ENCODE measurements at regions not wholly inside any gene's neighbourhood (a gene's known extent, or its start where the extent isn't known, plus 50 kb on each side); places are given as distances from the start of the nearest gene placed in this dataset.

GRCh38 chr2:58917596-58917995, 676.5 kb upstream of the FANCL start:
- DNase-seq = no peak

- no peak for DNase-seq
These were observed 674.9 kb upstream of the FANCL start for GRCh38 chr2:58916063-58916462.

GRCh38 chr2:58914733-58915505, 673.8 kb upstream of the FANCL start:
- DNase-seq = no peak

GRCh38 chr2:58913082-58913726, 672.1 kb upstream of the FANCL start:
- DNase-seq = no peak

DNA sequence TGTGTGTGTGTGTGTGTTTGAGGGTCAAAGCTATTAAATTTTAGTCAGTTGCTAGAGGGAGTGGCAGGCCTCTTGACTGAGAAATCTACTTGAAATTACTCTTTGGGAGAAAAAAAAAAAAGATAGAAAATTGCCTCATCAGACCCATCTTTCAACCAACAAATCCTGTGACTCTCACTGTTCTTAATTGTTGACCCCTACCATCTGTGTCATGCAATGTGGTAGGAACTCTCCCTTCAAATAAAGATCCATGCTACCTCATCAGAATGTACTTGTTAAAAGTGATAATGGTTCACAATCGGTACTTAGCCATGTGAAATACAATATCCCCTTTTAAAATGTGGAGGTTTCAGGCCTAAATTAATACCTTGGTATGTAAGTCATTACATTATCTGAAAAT, 670.8 kb upstream of the FANCL start:
- no peak for DNase-seq

- no peak for DNase-seq
These were observed 667.5 kb upstream of the FANCL start for GRCh38 chr2:58908501-58909154.

GRCh38 chr2:58907644-58908043, 666.5 kb upstream of the FANCL start:
- DNase-seq = no peak

DNA sequence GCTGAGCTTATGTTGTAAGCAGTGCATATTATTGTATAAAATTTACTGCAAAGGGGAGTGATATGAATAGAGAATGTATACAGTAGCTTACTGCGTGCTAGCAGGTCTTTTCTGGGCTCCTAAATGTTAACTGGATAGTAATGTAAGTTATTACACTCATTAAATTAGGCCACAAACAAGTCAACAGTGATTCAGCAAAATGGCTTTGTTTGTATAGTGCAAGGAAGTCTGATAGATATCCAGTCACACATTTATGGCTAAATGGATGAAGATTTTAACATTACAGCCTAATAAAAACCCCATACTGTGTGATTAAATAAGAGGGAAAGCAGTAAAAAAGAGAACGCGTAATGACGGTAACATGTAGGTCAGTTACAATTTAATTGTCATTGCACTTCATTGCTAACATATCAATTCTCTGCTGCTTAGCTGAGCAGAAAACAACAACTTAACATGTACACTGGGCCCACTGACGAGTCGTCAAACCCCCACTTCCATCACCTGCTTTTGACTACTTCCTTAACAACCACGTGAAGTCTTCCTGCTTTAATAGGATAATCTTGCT, 665.0 kb upstream of the FANCL start:
- no peak for DNase-seq

DNA sequence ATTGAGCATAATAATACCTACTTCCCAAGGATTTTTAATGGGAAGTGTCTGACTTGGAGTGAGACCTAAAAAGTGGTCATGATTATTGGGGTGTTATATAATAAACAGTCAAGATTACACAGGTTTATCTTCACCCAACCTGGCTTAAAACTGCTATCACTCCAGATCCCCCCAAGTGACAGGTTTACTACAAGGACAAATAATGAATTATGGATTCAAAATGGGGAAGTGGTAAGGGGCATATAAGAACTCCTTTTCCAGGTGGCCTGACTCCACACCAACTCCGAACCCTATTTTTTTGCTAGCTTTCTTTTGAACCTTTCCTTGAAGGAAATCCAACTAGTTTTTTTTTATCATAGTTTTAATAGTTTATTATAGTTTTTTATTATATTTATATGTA, 663.0 kb upstream of the FANCL start:
- DNase-seq = no peak

- DNase-seq = no peak
These were observed 662.3 kb upstream of the FANCL start for GRCh38 chr2:58903427-58903826.

DNA sequence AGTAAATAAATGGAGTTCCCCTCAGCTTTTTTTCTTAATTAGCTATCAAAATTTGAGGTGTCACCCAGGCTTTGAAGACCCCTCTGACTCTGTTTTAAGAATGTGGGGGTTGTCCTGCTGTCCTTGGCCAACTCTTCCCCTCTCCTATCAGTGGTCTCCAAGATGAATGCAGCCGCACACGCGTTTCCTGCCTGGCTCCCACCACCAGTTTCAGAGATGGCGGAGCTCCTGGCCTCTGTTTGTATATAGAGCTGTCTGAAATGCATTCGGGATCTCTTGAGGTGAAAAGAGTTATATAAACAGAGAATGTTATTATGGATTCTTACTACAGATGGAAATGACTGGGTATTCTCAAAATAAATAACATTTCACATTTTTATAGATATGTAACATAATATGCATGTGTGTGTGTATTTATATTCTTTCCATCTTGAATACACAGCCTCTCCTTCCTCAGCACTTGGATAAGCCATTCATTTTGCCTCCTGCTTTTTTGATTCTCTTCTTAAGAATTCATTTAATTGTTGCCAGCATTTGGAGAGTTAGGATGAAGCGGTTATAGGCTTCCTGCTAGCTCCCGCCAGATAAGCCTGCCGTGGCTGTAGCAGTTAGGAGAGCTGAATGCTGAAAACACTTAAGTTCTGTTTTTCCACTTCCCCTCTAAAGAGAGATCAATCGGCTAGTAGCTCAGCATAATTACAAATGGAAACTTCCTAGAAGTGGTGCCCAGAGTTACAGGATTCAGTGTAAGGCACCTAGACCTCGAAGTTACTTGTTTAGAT, 659.3 kb upstream of the FANCL start:
- DNase-seq = no peak

GRCh38 chr2:58899692-58900091, 658.6 kb upstream of the FANCL start:
- DNase-seq = no peak

- DNase-seq = no peak
These were observed 655.5 kb upstream of the FANCL start for GRCh38 chr2:58896638-58897037.

DNA sequence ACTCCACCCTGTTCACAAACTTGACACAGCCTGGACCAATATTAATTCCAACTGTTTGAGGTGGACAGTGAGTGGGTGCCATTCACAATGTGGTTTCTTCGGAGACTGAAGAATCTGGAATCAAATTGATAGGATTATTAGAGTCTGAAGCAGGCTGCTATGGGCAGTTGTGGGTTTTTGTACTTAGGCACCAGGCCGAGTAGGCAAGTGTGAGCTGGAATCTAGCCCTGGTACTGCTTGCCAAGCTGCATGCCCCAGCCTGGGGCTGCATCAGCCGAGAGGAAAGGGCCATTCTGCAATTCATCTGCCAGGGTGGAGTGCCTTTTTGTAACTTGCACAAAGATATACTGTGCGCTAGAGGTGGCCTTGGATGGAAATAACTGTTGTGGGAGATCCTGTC, 654.7 kb upstream of the FANCL start:
- DNase-seq = no peak

DNA sequence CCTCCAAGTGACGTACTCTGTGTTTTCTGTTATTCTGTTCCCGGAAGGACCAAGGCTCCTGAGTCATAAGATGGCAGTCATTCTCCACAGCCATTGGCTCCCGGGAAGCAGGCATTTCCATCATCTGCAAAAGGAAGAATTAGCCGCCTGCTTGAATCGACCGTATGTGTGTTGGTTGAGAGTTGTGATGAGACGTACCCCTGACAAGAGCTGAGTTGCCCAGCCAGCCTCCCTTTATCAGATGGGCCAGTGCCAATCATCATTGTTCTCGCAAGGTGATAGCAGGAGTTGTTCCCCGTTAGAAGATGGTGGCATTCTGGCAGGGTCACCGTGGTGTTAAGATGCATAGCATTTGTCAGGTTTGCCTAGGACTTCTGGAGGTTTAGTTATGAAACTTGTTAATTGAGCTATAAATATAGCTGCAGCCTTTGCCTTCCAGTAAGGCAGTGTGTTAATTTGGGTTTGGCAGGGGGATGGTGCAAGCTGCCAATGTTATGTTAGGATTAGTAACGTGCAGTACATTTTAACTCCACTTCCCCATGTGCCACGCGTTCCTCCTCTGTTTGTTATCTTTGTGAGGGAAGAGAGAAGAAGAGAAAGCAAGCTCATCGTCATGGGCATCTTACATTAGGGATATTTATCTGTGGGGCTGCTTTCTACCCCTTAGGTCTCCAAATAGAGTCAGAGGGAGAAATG, 652.7 kb upstream of the FANCL start:
- DNase-seq = no peak

GRCh38 chr2:58891828-58892377, 650.8 kb upstream of the FANCL start:
- no peak for DNase-seq

DNA sequence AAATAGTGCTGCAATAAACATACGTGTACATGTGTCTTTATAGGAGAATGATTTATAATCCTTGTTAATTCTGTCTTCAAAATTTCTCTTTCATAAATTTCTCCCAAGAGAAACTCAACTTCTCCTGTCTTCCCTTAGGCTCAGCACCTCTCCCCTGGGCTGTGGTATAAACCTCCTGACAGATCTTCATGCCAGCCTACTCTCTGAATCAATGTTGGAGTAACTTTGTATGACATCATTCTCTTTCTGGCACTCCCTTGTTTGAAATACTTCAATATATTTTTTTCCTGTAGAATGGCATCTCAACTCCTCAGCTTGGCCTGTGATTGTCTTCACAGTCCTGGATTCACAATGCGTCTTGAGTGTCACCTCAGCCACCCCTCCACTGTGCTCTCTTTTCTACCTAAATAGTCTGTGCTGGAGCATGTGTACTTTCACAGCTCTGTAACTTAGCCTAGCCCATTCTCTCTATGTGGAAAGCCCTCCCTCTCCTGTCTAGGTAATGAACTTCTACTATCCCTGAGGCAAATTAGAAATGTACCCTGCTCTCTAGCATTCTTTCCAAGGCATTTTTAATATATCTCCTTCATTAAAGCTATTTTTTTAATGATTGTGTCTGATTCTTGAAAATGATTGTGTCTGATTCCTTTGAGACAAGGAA, 649.9 kb upstream of the FANCL start:
- no peak for DNase-seq

- no peak for DNase-seq
These were observed 644.9 kb upstream of the FANCL start for GRCh38 chr2:58886009-58886408.

- no peak for DNase-seq
These were observed 638.7 kb upstream of the FANCL start for GRCh38 chr2:58879834-58880233.

DNA sequence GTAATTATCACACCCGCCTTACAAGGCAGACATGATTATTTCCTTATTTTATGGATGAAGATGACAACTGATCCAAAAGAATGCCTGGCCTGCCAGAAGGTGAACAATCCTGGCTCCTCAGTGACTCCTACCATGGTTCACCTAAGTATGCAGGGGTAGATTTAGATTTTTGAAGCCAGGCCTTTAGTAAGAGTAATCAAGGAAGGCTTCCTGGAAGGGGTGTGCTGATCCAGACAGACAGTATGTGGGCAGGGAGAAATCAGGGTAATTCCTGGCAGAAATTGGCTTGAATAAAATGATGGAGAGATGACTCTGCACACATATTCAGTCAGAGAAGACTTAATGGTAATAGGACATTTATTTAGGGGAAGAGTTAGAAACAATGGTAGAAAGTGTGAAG, 637.7 kb upstream of the FANCL start:
- DNase-seq = no peak

DNA sequence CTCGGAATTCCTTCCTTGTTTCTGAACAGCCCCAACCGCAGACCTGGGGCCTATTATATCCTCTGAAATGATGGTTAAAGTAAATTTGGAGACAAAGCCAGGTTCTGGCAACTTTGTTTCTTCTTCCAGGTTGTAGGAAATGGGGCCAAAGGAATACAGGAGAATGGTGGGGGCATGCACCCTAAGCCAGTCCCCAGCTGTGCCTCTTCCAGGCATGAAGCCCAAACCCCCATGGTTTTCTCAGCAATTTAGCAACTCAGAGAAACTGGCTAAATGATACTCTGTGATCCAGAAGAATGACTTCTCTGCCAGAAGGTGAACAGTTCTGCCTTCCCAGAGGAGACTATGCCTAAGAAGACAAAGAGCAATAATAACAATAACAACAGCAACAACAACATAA, 635.0 kb upstream of the FANCL start:
- DNase-seq = no peak

DNA sequence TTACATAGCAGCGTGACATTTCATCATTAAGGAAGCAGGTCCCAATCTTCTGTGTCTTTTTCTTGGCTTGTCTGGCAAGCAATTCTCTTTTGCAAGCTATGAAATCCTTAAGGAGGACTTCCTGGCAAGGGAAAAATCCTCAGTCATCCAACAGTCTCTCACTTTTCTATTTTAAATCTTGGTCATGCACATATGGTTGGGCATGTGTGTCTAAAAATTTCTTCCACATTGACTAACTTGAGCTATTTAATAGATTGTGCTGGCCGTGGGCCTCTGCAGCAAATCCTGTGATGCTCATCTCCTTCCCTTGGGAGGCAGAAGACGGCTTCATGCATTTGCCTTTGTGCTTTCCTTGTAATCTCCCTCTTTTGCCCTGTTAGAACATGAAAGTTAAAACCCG, 634.3 kb upstream of the FANCL start:
- DNase-seq = no peak

All from stimulated activated CD4-positive, alpha-beta T cell treated with anti-CD3 and anti-CD28 coated beads, Interleukin-4, amount 100 ng/mL, for 1 hour (primary cell).